ENCODE measurements at regions not wholly inside any gene's neighbourhood (a gene's known extent, or its start where the extent isn't known, plus 50 kb on each side); places are given as distances from the start of the nearest gene placed in this dataset.

DNA sequence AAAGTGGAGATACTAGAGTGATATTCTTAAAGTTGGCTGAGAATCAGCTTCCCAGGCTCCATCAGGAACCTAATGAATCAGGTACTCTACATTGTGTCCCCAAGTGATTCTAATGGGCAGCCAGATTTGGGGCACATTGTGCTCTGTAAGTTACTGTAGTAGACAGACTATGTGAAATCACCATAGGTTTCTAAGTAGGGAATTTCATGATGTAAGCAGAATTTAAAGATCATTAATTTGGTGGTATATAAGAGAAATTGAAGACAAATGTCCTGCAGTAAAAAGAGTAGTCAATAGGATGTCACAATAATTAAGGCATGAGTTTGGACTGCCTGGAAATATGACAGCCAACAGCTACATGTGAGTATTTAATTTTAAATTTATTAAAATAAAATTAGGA, 602.4 kb upstream of the ACVR2A start:
- FAIRE-seq = no peak

DNA sequence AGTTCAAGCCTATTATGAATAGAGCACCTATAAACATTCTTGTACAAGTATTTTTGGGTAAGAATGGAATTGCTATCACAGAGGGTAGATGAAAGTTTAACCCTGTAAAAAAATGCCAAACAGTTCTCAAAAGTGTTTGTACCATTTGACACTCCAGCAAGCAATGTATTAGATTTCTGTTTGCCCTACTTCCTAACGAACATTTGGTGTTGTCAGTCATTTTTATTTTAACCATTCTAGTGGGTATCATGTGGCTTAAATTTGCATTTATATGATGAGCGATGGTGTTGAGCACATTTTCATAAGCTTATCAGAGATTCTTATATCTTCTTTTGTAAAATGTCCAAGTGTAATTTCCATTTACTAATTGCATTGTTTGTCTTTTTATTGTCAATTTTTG, 608.2 kb upstream of the ACVR2A start:
- FAIRE-seq = no peak

DNA sequence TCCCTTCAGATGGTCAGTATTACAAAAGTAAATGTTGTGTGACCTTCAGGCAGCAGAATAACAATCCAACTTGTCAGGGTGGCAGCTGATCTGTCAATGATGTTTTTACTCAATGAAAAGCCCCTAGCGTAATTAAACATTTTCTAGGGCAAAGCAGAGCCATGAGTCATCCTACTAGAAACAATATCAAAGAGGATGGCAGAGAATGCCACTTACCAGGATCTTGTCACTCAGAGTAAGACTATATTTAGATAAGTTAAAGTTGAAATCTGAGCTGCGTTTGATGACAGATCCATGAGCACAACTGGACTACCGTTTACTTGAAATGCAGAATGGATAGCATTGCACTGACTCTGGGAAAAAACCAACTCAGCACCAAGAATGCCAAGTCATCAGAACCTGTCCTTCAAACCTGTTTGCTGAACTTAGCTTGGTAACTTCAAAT, 612.6 kb upstream of the ACVR2A start:
- no peak for FAIRE-seq

DNA sequence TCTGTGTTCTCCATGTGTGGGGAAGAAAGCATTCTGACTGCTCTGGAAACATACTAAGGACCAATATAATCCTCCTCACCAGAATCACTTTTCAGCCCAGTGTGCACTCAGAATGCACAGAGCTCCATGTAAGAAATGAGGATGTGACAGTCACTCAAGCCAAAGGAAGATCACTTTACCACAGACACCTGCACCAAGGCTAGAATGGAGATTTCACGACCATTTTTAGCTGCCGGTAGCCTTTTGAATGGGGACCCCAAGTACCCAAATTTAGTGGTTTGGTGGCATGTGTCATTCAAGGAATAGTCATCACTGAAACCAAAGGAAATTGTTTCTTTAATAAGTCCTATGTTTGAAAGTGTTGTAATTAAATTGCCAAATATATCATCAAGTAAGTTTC, 613.2 kb upstream of the ACVR2A start:
- FAIRE-seq = no peak

DNA sequence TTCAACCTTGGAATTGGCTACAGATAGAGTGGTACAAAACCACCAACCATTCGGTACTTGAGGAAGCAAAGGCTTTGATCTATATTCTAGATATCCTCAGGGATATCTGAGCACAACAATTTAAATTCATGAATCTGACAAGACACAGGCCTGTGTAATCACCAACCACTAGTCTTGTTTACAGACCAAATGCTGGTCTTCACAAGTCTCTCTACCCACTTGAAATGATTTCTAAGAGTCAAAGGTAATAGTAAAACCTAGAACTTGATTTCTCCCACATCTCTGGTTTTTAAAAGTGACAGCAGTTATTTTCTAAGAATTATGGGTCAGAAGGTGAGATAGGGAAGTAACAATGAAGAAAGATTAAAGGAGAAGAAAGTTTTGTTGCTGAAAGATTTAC, 613.7 kb upstream of the ACVR2A start:
- FAIRE-seq = no peak

GRCh38 chr2:147227313-147227712, 617.5 kb upstream of the ACVR2A start:
- FAIRE-seq = no peak

- FAIRE-seq = no peak
Measured at GRCh38 chr2:147224070-147224469, 620.8 kb upstream of the ACVR2A start.

DNA sequence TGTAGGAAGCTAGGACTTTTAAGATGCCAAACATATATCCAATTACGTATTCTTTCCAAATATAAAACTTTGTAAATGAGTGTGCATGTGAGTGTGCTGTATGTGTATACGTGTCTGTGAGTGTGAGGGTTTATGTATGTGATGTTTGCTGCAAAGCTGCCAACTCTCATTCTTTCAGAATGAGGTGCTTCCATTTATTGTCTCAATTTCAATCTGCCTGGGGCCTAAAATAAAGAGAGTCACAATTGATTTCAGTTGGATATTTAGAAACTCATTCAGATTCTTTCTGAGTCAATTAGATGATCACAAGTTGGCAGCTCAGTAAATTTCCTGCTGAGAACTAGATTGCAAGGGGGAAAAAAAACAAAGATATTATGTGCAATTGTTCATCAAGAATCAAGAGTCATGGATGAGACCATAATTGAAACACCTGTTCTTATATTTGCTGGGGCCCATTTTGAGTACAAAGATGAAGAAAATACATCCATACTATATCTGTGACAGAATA, 621.2 kb upstream of the ACVR2A start:
- FAIRE-seq = no peak

GRCh38 chr2:147223119-147223518, 621.7 kb upstream of the ACVR2A start:
- no peak for FAIRE-seq

GRCh38 chr2:147222506-147222905, 622.3 kb upstream of the ACVR2A start:
- FAIRE-seq = no peak

DNA sequence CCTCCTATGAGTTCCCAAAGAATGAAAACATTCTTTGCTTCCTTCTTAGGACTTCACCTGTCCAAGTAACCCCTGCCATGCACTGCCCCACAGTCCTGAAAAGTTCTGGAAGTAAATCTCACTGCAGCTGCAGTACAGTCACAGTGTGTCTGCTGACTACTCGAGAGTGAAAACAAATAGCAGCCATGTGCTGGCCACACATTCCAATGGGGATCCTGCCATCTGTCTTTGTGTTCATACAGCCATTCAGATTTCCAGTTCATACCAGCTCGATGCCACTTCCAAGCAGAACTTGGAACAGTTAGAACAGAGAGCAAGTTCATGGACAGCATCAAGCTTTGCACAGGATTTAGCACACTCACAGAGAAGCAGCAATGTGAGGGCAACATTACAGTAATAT, 629.9 kb upstream of the ACVR2A start:
- FAIRE-seq = no peak

DNA sequence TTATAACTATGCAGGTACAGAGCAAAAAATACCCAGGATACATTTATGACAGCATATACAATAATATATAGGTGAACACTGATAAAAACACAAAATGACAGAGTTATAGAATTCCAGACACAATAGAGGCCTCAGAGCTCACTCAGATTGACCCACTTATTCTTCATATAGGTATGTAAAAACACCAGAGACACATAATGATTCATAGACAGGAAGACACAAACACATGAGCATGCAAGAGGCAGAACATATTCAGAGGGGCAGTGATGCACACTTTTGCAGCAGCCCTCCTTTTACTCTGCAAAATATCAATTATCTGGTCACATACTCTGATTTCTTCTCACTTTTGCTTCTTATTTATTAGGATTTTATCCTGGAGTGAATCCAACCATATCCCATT, 633.3 kb upstream of the ACVR2A start:
- FAIRE-seq = no peak

DNA sequence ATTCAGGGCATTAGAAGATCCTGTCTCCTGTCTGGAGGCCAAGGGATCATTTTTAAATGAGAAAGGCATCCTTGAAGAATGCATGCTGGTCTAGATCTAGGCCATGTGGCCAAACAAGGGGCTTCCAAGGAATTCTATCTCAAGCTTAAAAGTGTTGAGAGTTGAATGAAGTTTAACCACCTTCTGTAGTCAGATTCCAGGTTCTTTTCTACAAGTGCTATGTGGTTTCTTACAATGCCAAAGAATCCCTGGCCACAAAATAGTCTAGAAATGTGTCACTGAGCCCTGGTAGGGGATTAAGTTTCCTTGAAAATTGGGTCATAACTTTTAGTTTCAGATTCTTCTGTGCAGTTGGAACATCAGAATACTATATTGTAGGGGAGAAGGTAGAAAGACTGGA, 640.7 kb upstream of the ACVR2A start:
- no peak for FAIRE-seq

GRCh38 chr2:147198651-147199171, 646.1 kb upstream of the ACVR2A start:
- no peak for FAIRE-seq

GRCh38 chr2:147197754-147198483, 646.9 kb upstream of the ACVR2A start:
- FAIRE-seq = no peak

DNA sequence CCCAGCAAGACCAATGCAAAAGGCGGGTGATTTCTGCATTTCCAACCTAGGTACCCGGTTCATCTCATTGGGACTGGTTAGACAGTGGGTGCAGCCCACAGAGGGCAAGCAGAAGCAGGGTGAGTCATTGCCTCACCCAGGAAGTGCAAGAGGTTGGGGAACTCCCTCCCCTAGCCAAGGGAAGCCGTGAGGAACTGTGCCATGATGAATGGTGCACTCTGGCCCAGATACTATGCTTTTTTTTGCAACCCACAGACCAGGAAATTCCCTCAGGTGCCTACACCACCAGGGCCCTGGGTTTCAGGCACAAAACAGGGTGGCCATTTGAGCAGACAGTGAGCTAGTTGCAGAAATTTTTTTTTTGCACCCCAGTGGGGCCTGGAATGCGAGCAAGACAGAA, 662.6 kb upstream of the ACVR2A start:
- no peak for FAIRE-seq

DNA sequence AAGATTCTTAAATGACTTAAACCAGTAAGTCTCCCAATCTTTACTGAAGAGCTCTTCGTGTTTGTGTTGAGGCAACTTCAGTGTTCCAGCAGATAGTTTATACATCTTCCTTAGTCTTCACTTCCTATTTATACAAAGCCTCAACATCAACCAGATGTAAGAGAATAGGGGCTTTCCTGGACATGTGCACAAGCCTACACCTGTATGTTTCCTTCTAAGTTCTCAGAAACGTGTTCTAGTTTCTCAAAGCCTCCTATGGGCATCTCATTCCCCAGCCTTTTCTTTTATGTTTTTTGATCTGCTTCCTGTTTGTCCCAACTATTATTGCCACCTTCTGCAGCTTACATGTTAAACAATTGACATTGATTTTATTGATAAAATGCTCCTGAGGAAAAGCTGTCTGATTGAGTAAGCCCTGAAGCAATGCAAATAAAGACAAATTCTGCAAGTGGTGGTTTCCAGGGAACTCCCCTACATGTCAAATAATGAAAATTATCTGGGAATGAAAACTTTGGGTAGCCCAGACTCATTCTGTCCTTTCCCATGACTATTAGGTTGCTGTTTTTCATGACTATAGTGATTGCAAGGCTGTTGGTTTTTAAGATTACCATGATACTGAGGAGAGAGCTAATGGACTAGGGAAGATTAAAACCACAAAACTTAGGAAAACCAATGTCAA, 663.3 kb upstream of the ACVR2A start:
- no peak for FAIRE-seq

DNA sequence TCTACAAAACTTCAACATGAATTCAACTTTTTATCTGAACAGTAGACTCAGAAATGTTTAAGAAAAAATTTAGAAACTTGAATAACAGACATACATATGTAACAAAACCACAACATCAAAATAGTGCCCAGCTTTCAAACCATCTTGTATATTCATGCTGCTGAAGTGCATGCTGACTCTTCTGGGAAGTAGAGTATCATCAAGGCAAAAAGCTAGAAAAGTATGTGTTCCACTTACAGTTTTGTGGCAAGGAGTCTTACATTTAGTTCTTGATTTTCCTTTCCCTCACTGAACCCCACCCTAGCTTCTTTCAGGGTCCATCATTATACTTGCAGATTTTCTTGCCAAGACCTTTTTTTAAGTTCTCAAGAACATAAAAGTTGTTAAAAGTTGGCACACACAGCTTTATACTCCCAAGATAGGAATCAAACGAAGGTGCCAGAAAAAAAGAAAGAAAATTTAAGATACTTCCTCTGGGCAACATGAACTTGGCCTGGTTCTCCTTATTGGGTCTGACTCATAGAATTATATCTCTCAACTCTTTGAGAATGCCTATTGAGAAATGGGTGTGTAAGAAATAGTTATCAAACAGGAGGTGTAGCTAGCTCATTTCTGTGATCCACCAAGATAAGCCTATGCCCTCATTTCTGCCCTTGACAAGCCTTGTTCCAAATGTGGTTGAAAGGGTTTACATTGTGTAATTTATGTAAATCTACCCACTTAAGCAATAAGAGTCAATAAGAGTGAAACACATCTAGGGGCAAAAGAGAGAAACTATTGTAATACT, 667.6 kb upstream of the ACVR2A start:
- no peak for FAIRE-seq

GRCh38 chr2:147174824-147175254, 670.0 kb upstream of the ACVR2A start:
- no peak for FAIRE-seq

DNA sequence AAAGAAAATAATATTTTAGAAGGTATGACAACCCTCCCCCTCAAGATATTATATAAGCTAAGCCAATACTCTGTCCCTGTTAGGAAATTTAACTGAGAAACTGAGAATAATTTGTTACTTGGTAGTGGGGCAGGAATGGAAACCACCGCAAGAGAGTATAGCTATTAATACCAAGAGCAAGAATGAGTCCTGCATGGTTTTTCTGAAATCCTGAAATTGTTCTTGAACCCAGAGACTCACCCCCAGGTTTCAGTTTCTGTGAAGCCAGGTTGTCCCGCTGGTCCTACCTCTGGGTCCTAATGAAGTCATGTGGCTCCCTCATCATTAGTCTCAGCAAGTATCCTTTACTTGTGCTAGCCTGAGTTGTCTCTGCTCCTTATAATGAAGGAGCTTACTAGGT, 671.0 kb upstream of the ACVR2A start:
- FAIRE-seq = no peak

- FAIRE-seq = no peak
Measured at GRCh38 chr2:147173189-147173581, 671.6 kb upstream of the ACVR2A start.

DNA sequence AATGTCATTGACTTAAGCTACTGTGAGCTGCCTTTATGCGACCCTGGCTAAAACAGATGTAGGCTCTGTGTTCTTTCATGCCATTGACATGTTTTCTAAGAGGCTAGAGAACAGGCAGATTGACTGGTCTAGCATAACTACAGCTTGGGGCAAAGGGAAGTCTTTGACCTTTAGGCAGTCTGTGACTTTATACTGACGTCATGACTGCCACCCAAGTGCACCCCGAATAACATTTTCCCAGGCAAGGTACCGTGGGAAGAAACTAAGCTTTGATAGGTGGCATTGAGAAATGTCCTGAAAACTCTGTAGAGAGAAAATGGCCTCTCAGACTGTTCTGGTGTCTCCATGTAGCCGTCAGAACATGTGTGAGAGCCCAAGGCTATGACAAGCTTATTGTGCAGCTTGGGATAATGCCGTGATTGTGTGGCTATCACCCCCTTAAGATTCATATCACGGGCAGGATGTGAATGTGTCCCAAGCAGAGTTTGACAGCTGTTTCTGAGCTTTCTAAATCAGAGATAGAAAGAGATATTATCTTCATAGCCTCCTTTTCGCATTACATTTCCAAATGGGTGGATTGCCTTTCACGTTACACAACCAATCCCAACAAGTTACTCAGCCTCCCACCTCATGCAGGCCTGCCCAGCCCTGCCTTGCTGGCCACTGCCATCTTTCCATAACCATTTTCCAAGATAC, 672.2 kb upstream of the ACVR2A start:
- no peak for FAIRE-seq

DNA sequence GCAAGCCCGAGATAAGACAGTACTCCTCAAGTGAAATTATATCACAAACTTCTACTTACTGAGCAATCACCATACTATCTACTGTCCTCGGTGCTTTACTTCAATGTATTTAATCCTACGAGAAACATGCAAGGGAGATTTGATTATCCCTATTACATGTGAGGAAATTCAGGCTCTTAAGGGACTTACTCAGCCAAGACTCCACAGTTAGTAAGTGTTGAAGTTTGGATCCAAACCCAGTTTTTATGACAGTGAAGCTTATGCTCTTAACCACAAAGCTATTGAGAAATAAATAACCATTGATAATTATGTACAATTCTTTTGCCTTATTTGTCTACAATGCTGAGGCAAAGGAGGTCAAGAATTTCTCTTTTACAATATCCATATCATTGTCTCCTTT, 672.9 kb upstream of the ACVR2A start:
- no peak for FAIRE-seq

All from TTC549 (cell line).